HEK293 (cell line): ENCODE measurements at regions not wholly inside any gene's neighbourhood (a gene's known extent, or its start where the extent isn't known, plus 50 kb on each side); places are given as distances from the start of the nearest gene placed in this dataset.

ENCODE experiments used
- CTCF ChIA-PET: fragments of 350-600 bp; formaldehyde crosslinking; extraction: SDS; loops from one replicate; lab custom pipeline; 2021; ENCODE audit warnings: antibody characterized with exemption; lab: Yijun Ruan, JAX
- POLR2A ChIA-PET: fragments of 300-600 bp; formaldehyde crosslinking; extraction: SDS; loops from one replicate; lab custom pipeline; 2020; ENCODE audit warnings: antibody characterized with exemption, inconsistent platforms; lab: Yijun Ruan, JAX
- H3K27ac ChIP-seq: fragments of 200-500 bp; sonication (Bioruptor generic); 2 replicates; pipeline ENCODE4 v1.5.1; 2014; ENCODE audit warnings: low read depth, low read length, control low read depth, inconsistent platforms; ENCODE audit errors: extremely low read depth
- H3K36me3 ChIP-seq, 2 experiments: fragments of 200-500 bp in 1 of 2; sonication (Bioruptor generic) in 1 of 2; 1 replicate in 1 of 2; 2 replicates in 1 of 2; pipeline ENCODE4 v1.5.1; 2014 to 2017; ENCODE audit warnings: inconsistent platforms in 2 of 2, low read length in 2 of 2; ENCODE audit not compliant: control insufficient read depth in 2 of 2, insufficient read depth in 1 of 2
- H3K4me1 ChIP-seq: fragments of 200-500 bp; sonication (Bioruptor generic); 2 replicates; pipeline ENCODE4 v1.5.1; 2014; ENCODE audit warnings: mild to moderate bottlenecking, low read length, inconsistent platforms; ENCODE audit not compliant: control insufficient read depth, insufficient read depth
- H3K4me3 ChIP-seq: 2 replicates; pipeline ENCODE4 v1.5.1; 2011; ENCODE audit warnings: low read depth, mild to moderate bottlenecking, control low read depth, low read length, moderate library complexity
- H3K9me3 ChIP-seq: fragments of 200-500 bp; sonication (Bioruptor generic); 2 replicates; pipeline ENCODE4 v1.5.1; 2014; ENCODE audit warnings: low read depth, low read length, inconsistent platforms; ENCODE audit not compliant: control insufficient read depth, insufficient read depth
- PATZ1 ChIP-seq: fragments of 450-650 bp; formaldehyde crosslinking; IDR thresholded peaks from 2 replicates; pipeline ENCODE4 v1.5.1; 2016; ENCODE audit warnings: missing biosample characterization, missing genetic modification characterization
- ZBTB20 ChIP-seq: fragments of 450-650 bp; formaldehyde crosslinking; IDR thresholded peaks from 2 replicates; pipeline ENCODE4 v1.5.1; 2016; ENCODE audit warnings: missing biosample characterization, missing genetic modification characterization
- ZNF114 ChIP-seq: fragments of 450-650 bp; formaldehyde crosslinking; IDR thresholded peaks from 2 replicates; pipeline ENCODE4 v1.5.0; 2017; ENCODE audit warnings: missing biosample characterization, missing genetic modification characterization
- ZNF148 ChIP-seq: fragments of 450-650 bp; formaldehyde crosslinking; IDR thresholded peaks from 2 replicates; pipeline ENCODE4 v1.5.0; 2017; ENCODE audit warnings: missing biosample characterization, missing genetic modification characterization, borderline replicate concordance
- ZNF23 ChIP-seq: fragments of 450-650 bp; formaldehyde crosslinking; IDR thresholded peaks from 2 replicates; pipeline ENCODE4 v1.5.1; 2016; ENCODE audit warnings: missing biosample characterization, missing genetic modification characterization, borderline replicate concordance
- ZNF423 ChIP-seq: fragments of 450-650 bp; formaldehyde crosslinking; IDR thresholded peaks from 2 replicates; pipeline ENCODE4 v1.5.1; 2016; ENCODE audit warnings: missing biosample characterization, missing genetic modification characterization
- ZNF600 ChIP-seq: fragments of 450-650 bp; formaldehyde crosslinking; IDR thresholded peaks from 2 replicates; pipeline ENCODE4 v1.5.1; 2016; ENCODE audit warnings: missing biosample characterization, missing genetic modification characterization
- TF ChIP-seq, protein P1 (sequence below): fragments of 450-650 bp; formaldehyde crosslinking; IDR thresholded peaks from 2 replicates; pipeline ENCODE4 v1.5.1; 2016; ENCODE audit warnings: missing biosample characterization, missing genetic modification characterization, low read depth
- TF ChIP-seq, protein P2 (sequence below): fragments of 450-650 bp; formaldehyde crosslinking; IDR thresholded peaks from 2 replicates; pipeline ENCODE4 v1.5.1; 2017; ENCODE audit warnings: missing biosample characterization, missing genetic modification characterization
- TF ChIP-seq, protein P3 (sequence below): fragments of 450-650 bp; formaldehyde crosslinking; IDR thresholded peaks from 2 replicates; pipeline ENCODE4 v1.5.1; 2016; ENCODE audit warnings: missing biosample characterization, missing genetic modification characterization

DNA sequence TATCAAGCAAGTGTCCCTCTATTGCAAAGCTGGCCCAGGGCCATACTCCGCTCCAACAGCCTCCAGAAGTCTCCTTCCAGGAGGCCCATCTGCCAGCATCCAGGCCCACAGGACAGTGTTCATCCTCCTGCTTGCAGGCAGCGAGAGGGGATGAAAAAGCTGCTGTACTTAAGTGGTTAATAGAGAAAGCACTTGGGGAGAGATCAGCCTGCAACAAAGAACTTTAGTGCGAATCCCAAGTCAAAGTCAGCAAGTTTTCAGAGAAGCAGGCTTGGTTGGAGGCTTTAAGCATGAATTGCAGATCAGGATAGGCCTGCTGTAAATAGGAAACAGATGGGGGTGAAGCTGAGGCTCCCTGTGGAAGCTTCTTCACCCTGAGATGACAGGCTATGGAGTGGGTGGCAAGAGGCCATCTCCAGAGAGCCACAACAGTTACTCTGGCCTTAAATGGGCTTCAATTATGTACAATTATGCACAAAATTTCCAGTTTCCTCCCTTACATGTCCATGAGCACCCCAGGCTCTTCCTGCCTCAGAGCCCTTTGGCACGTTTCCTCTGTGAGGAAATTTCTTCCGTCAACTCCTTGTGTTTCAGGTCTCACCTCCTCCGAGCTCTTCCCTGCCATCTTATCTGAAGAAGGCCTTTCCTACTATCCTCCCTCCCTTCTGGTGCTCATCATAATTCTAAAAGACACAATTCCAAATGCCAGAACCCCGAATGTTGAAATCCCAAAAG lies 98.0 kb upstream of the NR3C1 start:
- TF ChIP-seq, protein P1, sequence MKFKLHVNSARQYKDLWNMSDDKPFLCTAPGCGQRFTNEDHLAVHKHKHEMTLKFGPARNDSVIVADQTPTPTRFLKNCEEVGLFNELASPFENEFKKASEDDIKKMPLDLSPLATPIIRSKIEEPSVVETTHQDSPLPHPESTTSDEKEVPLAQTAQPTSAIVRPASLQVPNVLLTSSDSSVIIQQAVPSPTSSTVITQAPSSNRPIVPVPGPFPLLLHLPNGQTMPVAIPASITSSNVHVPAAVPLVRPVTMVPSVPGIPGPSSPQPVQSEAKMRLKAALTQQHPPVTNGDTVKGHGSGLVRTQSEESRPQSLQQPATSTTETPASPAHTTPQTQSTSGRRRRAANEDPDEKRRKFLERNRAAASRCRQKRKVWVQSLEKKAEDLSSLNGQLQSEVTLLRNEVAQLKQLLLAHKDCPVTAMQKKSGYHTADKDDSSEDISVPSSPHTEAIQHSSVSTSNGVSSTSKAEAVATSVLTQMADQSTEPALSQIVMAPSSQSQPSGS (tag by site-specific recombination) = no peak
- TF ChIP-seq ZNF114 (tag by site-specific recombination) (no peak), ZNF423 (tag by site-specific recombination) (no peak)
- TF ChIP-seq, protein P2, sequence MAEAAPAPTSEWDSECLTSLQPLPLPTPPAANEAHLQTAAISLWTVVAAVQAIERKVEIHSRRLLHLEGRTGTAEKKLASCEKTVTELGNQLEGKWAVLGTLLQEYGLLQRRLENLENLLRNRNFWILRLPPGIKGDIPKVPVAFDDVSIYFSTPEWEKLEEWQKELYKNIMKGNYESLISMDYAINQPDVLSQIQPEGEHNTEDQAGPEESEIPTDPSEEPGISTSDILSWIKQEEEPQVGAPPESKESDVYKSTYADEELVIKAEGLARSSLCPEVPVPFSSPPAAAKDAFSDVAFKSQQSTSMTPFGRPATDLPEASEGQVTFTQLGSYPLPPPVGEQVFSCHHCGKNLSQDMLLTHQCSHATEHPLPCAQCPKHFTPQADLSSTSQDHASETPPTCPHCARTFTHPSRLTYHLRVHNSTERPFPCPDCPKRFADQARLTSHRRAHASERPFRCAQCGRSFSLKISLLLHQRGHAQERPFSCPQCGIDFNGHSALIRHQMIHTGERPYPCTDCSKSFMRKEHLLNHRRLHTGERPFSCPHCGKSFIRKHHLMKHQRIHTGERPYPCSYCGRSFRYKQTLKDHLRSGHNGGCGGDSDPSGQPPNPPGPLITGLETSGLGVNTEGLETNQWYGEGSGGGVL = no peak
- no peaks in the 10 kb centered on the region for H3K9me3 ChIP-seq
- CTCF ChIA-PET = interaction anchor here (0.6 kb wide), 1 partner anchor 11 kb away, joined by 3 read pairs; no protein-coding TSS in a partner anchor
- POLR2A ChIA-PET = no interaction called here
- H3K4me1 ChIP-seq = peaks cover under 1% of the 10 kb centered on the region; the same call in 1 of the 2 replicates
- no peak overlapping the region for H3K27ac ChIP-seq
- H3K4me3 ChIP-seq = no peak overlapping the region
- H3K36me3 ChIP-seq = no peaks in the 10 kb centered on the region

DNA sequence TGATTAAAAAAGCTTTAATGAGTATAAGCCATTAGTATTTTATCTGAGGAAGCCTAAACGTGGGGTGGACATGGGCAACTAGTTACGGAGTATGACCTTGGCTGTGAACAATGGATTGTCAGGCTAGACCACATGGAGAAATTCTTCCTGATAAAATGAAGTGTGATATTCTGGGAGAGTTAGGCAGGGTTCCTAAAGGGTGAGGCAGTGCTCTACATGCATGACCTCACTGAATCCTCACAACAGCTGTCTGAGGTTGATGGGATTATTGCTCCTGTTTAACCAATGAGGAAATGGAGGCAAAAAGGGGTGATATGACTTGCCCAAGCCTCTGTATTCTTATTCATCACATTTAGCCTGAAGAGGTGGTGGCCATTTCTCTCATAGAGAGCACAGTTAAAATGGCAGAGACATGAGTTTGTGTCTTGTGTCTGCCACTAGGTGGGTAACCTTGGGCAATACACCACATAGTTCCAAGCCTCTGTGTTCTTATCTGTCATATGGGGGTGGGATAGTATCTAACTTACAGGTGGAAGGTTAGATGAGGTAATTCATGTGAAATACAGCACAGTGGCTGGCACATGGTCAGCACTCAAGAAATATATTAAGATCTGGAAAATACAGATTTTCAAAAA lies 96.1 kb upstream of the NR3C1 start:
- H3K27ac ChIP-seq = no peak overlapping the region
- POLR2A ChIA-PET = no interaction called here
- TF ChIP-seq ZBTB20 (tag by site-specific recombination) (peak; percentile 42; the same call in 1 of the 2 replicates), ZNF600 (no peak), ZNF148 (no peak), ZNF23 (tag by site-specific recombination) (no peak), PATZ1 (no peak)
- TF ChIP-seq, protein P3, sequence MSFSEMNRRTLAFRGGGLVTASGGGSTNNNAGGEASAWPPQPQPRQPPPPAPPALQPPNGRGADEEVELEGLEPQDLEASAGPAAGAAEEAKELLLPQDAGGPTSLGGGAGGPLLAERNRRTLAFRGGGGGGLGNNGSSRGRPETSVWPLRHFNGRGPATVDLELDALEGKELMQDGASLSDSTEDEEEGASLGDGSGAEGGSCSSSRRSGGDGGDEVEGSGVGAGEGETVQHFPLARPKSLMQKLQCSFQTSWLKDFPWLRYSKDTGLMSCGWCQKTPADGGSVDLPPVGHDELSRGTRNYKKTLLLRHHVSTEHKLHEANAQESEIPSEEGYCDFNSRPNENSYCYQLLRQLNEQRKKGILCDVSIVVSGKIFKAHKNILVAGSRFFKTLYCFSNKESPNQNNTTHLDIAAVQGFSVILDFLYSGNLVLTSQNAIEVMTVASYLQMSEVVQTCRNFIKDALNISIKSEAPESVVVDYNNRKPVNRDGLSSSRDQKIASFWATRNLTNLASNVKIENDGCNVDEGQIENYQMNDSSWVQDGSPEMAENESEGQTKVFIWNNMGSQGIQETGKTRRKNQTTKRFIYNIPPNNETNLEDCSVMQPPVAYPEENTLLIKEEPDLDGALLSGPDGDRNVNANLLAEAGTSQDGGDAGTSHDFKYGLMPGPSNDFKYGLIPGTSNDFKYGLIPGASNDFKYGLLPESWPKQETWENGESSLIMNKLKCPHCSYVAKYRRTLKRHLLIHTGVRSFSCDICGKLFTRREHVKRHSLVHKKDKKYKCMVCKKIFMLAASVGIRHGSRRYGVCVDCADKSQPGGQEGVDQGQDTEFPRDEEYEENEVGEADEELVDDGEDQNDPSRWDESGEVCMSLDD (tag by site-specific recombination) = no peak
- TF ChIP-seq, all 188 proteins: peak for 1
- H3K4me3 ChIP-seq = no peak overlapping the region
- peaks cover 7% of the 10 kb centered on the region for H3K4me1 ChIP-seq
- H3K36me3 ChIP-seq = no peaks in the 10 kb centered on the region
- no peaks in the 10 kb centered on the region for H3K9me3 ChIP-seq
- CTCF ChIA-PET = no interaction called here
